Glomerular visceral epithelial cell (primary cell): ENCODE measurements at regions not wholly inside any gene's neighbourhood (a gene's known extent, or its start where the extent isn't known, plus 50 kb on each side); places are given as distances from the start of the nearest gene placed in this dataset.

Experiments used
- DNase-seq: peaks from one replicate; pipeline ENCODE4 v3.0.0-alpha.2; 2016; ENCODE audit errors: extremely low spot score

DNA sequence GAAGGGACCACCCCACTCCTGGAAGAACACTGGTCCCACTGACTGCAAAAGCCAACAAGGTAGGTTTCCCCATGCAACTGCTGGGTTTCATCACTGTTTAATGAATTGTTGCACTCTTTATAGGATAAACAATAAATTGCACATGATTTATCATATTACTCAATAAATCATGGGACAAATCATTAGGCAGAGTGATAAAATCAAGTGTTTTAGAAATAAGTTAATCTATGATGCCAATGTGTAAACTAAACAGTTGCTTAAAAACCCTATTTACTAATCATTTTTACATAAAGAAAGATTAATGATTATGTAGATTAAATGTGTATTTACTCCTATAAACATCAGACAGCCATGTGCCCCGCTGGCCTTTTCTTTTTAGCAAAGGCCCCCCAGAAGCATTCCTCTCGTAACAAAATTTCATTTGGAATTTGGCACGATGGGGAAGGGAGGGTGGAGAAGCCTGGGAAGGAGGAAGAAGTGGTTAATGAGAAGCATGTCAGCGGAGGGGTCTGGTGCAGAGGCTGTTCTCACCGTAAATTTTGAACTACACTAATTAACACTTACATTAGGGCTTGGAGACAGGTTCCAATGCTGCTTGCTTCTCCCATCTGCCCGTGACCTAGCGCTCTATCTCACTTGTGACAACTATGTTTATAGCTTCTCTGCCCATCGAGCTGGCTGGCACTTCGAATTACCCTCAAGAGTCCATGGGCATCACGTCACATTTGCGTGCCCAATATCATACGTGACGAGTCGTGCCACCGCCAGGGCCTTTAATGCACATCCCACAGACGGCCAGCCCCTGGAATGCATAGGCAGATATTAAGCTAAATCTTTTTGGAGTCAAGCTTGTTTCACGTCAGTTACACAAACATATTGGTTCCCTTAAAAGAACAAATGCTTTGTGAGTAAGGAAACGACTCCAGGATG, 357.7 kb upstream of the TSHZ3 start:
- DNase-seq: no peak

DNA sequence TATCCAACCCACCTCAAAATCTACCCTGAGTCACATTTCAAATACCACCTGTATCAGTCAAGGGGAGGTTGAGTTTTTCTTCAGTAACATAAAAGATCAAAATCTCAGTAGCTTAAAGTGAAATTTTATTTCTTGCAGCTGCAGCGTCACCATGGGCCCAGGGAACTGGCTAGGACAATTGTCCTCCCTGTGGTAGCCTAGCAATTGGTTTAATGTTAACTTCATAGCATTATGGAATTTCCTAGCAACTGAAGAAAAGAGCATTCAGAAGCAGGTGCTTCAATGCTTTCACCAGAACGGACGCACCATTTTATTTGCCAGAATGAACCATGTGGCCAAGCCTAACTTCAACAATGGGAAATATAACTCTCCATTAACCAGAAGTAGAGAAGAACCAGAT, 359.3 kb upstream of the TSHZ3 start:
- DNase-seq: no peak

DNA sequence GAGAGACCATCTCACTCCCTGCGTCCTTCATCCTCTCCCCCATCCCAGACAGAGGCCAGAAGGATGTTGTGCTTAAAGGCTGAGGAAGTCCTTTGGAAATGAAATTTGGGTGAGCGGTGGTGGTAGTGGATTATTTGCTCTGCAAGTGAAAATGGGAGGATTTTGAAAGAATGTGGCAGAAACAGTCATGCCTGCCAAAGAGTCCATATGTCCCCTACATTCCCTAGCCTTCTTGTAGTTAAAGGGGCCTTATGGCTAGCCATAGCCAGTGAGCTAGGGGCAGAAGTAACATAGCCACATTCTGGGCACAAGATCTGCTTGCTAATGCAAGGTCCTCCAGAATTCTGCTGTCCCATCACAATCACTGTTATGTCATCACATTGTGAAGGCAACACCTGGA, 360.2 kb upstream of the TSHZ3 start:
- DNase-seq: no peak

DNA sequence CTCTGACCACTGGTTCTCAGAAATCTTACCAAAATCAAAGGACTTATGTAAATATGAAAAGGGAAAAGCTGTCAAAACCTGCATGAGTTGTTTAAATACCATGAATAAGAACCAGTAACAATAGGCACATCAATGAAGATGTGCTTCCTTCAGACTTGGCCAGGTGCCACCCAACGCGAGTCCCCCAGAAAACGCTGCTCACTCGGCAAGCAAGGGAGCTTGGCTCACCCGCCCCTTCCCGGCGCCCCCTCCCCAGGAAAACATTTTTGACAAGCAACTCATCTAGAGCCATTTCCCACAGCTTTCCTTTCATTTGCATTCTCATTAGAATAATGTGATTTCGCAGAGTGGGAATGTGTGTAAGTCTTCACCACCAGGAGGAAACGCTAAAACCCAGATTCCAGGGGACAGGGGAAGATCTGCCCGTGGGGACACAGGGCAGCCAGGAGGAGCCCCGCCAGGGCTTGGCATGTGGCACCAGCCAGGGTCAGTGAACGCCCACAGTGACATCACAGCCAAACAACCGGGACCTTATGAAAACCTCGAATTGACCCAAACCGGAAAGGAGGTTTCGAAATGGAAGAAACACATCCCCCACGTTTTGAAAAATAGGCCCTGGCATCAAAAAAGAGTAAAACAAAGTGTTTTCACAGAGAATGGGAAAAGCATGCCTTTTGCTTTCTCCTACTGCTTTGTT, 366.2 kb upstream of the TSHZ3 start:
- DNase-seq: no peak

DNA sequence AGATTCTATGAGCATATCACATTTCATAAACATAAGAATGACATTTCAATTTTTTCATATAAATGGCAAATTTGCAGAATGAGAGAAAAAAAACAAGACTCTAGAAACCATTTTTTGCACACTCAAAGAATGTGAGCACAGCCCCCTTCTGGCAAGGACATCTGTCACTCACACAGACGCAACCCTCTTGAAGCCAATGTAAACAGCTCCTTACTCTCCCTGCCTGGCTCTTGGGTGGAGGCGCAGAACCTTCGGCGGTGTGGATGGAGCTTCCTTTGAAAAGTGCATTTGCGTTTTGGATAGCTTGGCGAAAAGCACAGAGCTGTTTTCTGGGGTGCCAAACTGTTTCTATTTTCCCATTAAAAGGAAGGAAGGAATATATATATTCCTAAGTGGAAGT, 367.6 kb upstream of the TSHZ3 start:
- no peak for DNase-seq

DNA sequence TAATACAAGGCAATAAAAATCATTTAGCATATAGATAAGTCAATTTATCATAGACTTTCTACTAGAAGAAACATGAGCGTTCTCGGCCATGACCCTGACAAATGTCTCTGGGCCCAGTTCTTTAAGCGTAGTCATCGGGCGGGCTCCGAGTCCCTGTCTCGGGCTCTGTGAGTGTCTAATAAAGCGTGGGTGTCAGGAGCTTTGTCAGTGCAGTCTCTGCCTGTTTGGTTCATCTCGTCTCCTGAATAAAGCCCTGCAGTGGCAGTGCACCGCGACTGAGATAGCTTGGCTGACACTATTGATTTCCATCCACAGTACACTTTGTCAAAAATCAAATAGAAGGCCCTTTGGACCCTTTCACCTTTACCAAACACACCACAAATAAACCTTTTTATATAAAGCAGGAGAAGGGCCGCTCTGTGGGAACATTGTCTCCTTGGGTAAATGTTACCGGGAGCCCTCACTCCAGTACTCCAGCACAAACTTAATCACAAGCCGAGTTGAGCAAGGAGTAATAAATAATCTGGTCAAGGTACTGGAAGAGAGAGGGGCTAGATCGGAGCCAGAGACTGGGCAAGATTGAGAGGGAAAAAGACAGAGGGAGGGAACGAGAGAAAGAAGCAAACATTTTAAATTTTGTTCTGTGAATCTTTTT, 368.2 kb upstream of the TSHZ3 start:
- DNase-seq: no peak

DNA sequence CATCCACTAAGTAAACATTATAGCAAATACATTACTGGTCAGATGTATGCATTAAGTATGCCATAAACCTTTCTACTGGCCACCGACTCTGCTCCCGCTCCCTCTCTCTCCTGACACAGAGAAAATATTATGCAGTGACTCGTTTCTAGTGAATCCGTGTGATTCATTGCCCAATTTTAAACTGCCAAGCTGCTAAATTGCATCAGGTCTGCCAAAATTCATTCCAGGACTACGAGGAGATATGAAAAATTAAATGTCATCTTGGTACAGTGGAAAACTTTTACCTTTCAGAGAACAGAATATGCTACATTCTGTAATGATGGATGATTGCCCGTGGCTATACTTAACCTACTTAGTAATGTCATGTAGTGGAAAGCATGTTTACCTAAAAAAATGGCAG, 368.8 kb upstream of the TSHZ3 start:
- no peak for DNase-seq

DNA sequence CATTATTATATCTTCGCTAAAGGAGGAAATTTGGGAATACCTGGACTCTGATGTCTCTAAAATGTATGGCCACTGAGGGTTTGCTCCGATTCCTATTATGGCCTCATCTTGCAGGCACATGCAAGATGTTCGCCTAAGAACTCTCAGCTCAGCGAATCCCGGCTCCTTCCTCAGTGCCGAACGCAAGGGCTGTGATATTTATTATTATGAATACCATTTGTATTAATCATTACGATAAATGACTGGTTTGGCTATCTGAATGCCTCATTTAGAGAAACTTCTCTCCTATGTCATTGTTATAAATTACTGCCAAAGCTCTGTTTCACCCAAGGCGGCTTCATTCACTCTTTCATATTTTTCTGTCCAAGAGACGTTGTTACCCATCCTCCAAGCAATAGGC, 369.7 kb upstream of the TSHZ3 start:
- no peak for DNase-seq

DNA sequence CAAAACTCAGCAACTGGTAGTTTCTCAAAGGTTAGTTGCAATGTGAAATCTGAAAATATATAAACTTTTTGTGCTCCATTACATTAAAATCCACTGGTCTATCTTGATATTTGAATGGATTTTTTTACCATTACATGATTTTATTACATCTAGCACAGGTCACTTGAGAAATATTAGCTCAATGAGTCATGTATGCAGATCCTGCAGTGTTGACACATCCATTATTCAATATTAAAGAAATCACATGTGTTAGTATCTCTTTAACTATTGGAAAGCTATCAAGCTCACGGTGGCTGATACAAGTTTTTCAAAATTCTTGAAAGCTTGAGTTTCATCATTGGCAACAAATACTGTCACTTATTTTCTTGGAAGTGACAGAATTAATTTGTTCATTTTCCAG, 373.9 kb upstream of the TSHZ3 start:
- DNase-seq: no peak

DNA sequence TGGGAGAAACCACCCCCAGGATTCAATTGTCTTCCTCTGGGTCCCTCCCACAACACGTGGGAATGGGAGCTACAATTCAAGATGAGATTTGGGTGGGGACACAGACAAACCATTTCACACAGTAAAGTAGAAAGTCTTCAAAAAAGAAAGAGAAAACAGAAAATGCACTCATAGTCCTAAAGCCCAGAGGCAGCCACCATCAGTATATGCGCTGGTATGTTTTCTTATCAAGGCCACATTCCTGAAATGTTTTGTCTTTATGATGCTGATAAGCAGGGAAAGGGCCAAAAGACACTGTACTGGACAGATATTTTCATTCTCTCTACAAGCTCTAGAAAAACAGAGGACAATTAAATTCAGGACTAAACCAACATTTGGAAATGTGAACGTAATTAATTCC, 375.8 kb upstream of the TSHZ3 start:
- DNase-seq: no peak

DNA sequence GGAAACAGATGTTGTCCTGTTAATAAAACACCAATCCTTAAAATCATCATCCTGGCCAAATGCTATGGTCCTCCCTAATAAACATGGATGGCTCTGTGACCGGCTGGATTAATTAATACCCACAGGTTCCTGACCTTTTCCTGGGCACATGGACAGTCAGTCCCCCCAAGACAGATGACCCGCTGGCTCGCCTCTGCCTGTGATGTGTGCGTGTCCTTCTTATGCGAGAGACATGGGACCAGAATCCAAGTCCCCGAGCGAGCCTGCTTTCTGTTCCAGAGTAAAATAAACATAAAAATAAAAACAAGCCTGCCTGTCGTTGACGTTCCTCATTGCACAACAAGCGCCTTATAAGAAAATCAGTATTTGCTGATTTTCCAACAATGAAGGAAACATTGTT, 378.3 kb upstream of the TSHZ3 start:
- no peak for DNase-seq

DNA sequence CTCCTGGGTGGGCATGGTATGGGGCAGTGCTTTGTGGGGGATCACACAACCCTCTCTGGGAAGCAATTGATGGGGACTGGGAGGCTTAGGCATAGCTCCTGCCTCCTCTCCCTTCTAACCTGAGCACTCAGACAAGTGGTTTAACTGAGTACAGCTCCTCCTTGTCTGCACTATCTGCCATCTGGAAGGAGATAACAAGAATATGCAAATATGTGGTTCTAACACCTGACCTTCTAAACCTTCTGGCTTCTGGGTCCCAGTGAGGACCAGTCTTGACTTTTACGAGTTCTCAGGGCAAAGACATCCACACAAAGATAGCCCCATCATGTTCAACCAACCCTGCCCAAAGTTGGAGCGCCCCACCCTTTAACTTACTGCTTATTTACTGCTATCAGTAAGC, 381.0 kb upstream of the TSHZ3 start:
- no peak for DNase-seq

DNA sequence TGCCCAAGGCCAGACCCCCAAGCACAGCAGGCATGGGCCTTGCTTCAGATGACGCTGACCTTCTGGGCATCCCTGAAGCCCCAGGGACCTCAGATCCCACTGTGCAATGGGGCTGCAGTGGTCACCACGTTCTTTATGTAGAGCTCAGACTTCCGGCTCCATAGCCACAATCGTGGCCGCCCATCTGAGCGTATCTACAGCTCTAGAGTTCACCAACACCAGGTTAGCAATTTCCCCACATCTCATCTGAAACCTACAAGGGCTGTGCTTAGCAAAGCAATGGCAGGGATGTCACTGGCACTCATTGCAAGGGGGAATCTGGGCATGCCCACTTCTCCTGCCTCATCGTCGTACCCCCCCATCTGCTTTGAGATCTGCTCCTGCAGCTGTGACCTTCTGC, 384.4 kb upstream of the TSHZ3 start:
- no peak for DNase-seq

DNA sequence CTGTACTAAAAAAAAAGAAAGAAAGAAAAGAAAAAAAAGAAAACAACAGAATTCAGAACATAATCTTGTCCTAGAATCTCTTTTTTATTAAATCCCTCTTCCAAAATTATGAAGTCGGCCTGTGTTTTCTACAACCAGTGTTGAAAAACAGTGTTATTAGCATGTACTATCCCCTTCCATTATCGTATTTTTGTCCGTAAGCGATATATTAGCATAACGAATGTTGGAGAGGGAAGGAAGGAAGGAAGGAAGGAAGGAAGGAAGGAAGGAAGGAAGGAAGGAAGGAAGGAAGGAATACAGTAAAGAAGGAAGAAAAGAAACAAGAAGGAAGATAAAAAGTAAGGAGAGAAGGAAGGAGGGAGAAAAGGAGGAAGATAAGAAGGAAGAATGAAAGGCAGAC, 393.0 kb upstream of the TSHZ3 start:
- no peak for DNase-seq

DNA sequence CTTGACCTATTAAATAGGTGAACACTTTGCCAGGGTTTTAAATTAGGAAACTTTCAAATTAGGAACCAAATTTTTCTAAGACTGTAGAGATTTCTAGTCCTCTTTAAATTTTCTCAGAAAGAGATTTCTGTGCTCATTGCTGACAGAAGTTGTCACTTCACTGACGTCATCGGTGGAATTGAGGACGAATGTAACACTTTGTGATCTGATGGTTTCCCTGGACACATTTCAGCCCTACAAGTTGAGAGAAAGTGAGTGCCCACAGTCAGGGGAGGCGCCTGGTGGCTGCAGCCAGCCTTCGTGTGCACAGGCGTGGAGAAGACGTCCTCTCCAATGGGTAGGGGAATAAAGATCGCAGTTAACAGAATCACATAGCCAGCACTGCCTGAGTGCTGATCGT, 396.5 kb upstream of the TSHZ3 start:
- no peak for DNase-seq

DNA sequence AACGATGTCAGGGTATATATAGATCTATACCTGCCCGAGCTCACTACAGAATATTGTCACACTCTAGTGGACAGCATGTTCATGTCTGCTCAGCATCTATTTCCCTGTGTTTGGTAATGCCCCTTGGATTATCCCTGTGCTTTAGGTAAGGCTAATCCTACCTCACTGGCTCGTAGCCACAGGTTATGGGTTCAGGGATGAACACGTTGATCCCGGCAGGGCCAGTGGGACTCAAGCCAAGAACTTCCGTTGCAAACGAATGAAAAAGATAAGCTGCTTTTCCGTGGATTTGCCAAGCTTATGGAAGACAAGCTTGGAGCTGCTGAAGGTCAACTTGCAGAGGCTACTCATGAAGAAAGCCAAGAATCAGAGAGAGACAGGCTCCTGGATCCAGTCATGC, 400.0 kb upstream of the TSHZ3 start:
- DNase-seq: no peak

DNA sequence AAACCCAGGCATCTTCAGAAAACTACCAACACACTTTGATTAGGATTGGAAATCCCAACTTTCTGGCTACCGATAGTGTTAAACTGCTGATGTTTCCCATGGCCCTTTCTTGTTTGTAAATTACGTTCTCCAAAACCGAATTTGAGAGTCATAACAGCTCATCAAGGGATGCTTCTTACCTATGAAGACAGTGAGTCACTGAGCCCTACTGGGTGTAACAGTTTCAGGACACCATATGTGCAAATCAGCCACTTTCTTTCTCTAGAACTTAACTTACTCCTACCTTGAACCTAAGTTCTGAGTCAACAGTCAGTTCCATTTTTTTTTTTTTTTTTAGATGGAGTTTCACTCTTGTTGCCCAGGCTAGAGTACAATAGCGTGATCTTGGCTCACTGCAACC, 410.1 kb upstream of the TSHZ3 start:
- DNase-seq: no peak

DNA sequence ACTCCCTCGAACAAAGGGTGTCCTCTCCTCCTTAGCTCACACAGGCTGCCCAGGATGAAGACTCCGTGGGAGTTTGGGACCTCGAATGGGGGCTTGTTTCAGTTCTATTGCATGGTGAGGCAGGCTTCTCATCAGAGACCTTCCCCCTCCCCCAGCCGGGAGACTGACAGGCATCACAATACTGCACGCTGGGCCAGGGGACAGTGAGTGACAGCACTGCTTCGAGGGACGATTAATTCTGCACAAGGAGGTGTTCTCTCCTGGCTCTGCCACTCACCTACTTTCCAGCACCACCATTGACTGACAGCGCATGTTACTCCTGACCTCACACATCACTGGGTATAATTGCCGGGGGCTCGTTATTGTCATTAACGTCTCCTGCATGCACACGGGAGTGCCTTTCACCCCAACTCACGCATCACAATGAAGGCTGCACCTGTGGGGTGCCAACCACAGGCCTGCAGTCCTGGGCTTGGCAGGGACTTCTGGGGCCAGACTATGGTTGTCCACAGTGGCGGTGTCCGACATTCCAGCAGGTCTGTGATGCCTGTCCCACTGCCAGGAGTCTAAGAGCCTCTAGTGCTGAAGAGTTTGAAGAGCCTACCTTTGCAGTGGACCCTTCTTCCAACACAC, 412.2 kb upstream of the TSHZ3 start:
- no peak for DNase-seq

DNA sequence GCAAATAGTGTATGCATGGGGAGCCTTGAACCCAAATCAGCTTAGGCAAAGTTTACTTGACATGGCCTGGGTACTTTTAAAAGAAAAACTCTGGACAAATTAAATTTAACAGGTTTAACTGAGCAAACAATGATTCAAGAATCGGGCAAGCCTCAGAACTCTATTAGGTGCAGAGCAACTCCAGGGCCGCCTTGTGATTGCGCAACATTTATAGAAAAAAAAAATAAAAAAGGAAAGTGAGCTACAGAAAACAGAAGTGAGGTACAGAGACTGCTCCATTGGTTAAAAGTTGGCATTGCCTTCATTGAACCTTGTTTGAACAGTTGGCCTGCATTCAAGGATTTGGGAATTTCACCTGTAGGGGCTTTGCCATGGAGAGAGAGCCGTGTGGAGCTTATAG, 421.0 kb upstream of the TSHZ3 start:
- DNase-seq: no peak

DNA sequence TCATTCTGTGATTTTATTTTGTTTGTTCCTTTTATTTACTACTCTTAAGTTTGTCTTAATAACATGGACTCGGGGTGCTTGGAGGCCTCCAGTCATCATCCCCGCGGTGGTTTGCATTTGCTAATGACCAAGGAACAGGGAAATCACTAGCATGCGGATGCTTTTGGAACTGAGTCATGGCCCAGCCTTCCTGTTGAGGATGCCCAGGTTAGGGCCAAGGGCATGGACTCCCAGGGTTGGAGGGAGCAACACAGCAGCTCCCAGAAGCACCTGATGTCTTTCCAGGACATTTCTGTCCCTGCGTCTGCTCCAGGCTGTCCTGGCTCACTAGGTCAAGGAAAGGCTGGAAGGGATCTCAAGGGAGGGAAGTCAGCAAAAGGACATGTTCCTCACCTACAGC, 423.7 kb upstream of the TSHZ3 start:
- no peak for DNase-seq

DNA sequence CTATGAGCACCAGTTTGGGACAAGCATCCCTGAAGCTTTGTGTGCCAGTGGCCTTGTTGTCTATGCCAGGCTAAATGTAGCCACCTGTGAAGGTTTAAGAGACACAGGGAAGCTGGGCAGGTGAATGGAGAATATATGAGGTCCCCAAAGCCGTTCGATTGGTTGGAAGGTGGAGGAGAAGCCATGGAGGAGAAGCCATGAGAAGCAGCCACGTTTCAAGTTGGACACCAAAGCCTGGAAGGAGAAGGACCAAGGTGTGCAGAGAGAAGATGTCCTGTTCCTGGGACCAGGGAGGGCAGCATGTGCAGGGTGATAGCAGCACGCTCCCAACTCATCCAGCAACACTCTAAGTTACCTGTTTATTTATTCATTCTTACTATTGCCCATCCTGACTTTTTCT, 432.3 kb upstream of the TSHZ3 start:
- no peak for DNase-seq

DNA sequence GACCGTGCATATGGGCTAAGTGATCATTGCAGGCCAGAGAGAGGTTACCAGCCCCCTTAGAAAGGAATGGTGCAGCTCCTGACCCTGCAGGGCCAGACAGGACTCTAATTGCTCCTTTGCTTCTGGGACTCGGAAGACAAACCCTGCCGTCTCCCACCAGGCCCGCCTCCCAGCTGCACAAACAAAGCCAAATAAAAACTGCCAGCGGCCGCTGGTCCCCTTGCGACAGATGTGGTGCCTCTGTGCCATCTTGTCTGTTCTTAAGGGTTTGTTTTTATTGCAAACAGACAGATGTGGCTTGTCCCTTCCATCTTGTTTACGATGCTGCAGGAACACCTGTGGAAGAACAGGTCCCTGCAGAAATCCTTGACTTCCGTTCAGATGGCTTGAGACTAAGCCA, 434.4 kb upstream of the TSHZ3 start:
- no peak for DNase-seq
